Esophagus squamous epithelium (tissue), 4 donors: ENCODE measurements at regions not wholly inside any gene's neighbourhood (a gene's known extent, or its start where the extent isn't known, plus 50 kb on each side); places are given as distances from the start of the nearest gene placed in this dataset.

ENCODE experiments used
- POLR2A ChIP-seq, 4 donors: fragments of 450-650 bp; IDR thresholded peaks; one replicate each; pipeline ENCODE4 v1.6.1; 2017; ENCODE audit warnings: antibody characterized with exemption in 4 of 4, mild to moderate bottlenecking in 4 of 4, moderate library complexity in 3 of 4
- TF ChIP-seq, protein P1 (sequence below), 6 experiments: fragments of 450-650 bp in 4 of 6; fragments of 200-600 bp in 2 of 6; sonication (generic) in 2 of 6; IDR thresholded peaks; one replicate each; pipeline ENCODE4 v1.5.1; 2016 to 2019; ENCODE audit warnings: antibody characterized with exemption in 6 of 6, mild to moderate bottlenecking in 4 of 6, moderate library complexity in 4 of 6

DNA sequence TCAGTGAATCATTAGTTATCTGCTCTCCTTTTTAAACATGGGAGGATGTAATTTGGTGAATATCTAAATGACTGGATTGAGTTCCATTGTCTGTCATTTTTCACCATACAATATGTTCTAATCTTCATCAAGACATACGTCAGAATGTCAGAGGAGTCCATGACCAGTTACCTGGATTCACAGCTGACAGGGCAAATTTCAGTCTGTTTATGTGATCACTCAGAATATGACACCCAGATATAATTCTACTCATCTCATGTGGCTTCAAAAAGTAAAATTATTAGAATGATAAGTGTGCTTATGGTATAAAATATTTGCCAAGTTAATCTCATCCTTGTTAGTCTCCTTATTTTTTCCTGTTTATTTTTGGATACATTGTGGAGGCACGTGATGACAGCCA, 150.2 kb downstream of the CDC14C start:
- no peak for TF ChIP-seq POLR2A (IDR thresholded peaks at IDR 0.05)
- TF ChIP-seq, protein P1, sequence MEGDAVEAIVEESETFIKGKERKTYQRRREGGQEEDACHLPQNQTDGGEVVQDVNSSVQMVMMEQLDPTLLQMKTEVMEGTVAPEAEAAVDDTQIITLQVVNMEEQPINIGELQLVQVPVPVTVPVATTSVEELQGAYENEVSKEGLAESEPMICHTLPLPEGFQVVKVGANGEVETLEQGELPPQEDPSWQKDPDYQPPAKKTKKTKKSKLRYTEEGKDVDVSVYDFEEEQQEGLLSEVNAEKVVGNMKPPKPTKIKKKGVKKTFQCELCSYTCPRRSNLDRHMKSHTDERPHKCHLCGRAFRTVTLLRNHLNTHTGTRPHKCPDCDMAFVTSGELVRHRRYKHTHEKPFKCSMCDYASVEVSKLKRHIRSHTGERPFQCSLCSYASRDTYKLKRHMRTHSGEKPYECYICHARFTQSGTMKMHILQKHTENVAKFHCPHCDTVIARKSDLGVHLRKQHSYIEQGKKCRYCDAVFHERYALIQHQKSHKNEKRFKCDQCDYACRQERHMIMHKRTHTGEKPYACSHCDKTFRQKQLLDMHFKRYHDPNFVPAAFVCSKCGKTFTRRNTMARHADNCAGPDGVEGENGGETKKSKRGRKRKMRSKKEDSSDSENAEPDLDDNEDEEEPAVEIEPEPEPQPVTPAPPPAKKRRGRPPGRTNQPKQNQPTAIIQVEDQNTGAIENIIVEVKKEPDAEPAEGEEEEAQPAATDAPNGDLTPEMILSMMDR (IDR thresholded peaks at IDR 0.05) = no peak
